SK-N-SH (cell line): ENCODE measurements at regions not wholly inside any gene's neighbourhood (a gene's known extent, or its start where the extent isn't known, plus 50 kb on each side); places are given as distances from the start of the nearest gene placed in this dataset.
"Not testable (repeated sequence)": the region's sequence is repeated elsewhere in the genome, so short reads cannot be mapped to it uniquely, and the experiment has no call there.

Source experiments
- CTCF ChIA-PET: fragments of 300-600, 350-600 bp; formaldehyde crosslinking; extraction: SDS; loops from one replicate; lab custom pipeline; 2021; lab: Yijun Ruan, JAX
- POLR2A ChIA-PET: fragments of 350-600 bp; sonication (Branson Sonifier 250); formaldehyde crosslinking; extraction: SDS; loops from one replicate; lab custom pipeline; 2020; ENCODE audit warnings: antibody characterized with exemption, inconsistent platforms; lab: Yijun Ruan, JAX
- DNase-seq: peaks from one replicate; pipeline ENCODE4 v3.0.0; 2012
- H2AFZ ChIP-seq: fragments of 200-600 bp; sonication (generic); 2 replicates; pipeline ENCODE4 v1.8.1; 2016; ENCODE audit warnings: antibody characterized with exemption, mild to moderate bottlenecking, low read depth
- H3F3A ChIP-seq: fragments of 200-600 bp; sonication (generic); replicated peaks from 2 replicates; pipeline ENCODE3; 2016; ENCODE audit warnings: antibody characterized with exemption, mild to moderate bottlenecking; ENCODE audit not compliant: insufficient read depth
- H3K27ac ChIP-seq, 2 experiments: fragments of 200-500 bp in 1 of 2; fragments of 200-600 bp in 1 of 2; sonication (Bioruptor generic) in 1 of 2; sonication (generic), shearing (Covaris generic) in 1 of 2; 2 replicates each; pipeline versions ENCODE4 v1.5.1 to v1.6.1; 2014 to 2016; ENCODE audit warnings: low read depth in 2 of 2, inconsistent platforms in 1 of 2, low read length in 1 of 2, mild to moderate bottlenecking in 1 of 2, mixed read lengths in 1 of 2
- H3K27me3 ChIP-seq: fragments of 200-600 bp; sonication (generic), shearing (Covaris generic); 2 replicates; pipeline ENCODE4 v1.6.1; 2016; ENCODE audit warnings: mixed run types; ENCODE audit not compliant: insufficient read depth
- H3K36me3 ChIP-seq, 2 experiments: fragments of 200-500 bp in 1 of 2; fragments of 200-600 bp in 1 of 2; sonication (Bioruptor generic) in 1 of 2; sonication (generic) in 1 of 2; replicated peaks in 1 of 2; 2 replicates each; pipeline versions ENCODE3 to v1.5.1; 2014 to 2016; ENCODE audit warnings: low read length in 1 of 2, mild to moderate bottlenecking in 1 of 2; ENCODE audit not compliant: insufficient read depth in 2 of 2, control insufficient read depth in 1 of 2
- H3K4me1 ChIP-seq, 2 experiments: fragments of 200-500 bp in 1 of 2; fragments of 200-600 bp in 1 of 2; sonication (Bioruptor generic) in 1 of 2; sonication (generic), shearing (Covaris generic) in 1 of 2; 2 replicates each; pipeline versions ENCODE4 v1.5.1 to v1.6.1; 2014 to 2016; ENCODE audit warnings: low read depth in 1 of 2, low read length in 1 of 2, mixed run types in 1 of 2; ENCODE audit not compliant: insufficient read depth in 2 of 2, control insufficient read depth in 1 of 2
- H3K4me2 ChIP-seq: fragments of 200-600 bp; sonication (generic), shearing (Covaris generic); 2 replicates; pipeline ENCODE4 v1.6.1; 2017; ENCODE audit warnings: mixed run types
- H3K4me3 ChIP-seq, 2 experiments: fragments of 200-500 bp in 1 of 2; fragments of 200-600 bp in 1 of 2; sonication (Bioruptor generic) in 1 of 2; sonication (generic), shearing (Covaris generic) in 1 of 2; 2 replicates each; pipeline versions ENCODE4 v1.5.1 to v1.8.1; 2014 to 2016; ENCODE audit warnings: low read depth in 2 of 2, inconsistent platforms in 1 of 2, low read length in 1 of 2, mild to moderate bottlenecking in 1 of 2, mixed read lengths in 1 of 2, moderate library complexity in 1 of 2
- H3K79me2 ChIP-seq: fragments of 200-600 bp; sonication (generic); 2 replicates; pipeline ENCODE4 v1.8.1; 2017; ENCODE audit warnings: mild to moderate bottlenecking; ENCODE audit not compliant: insufficient read depth
- H3K9ac ChIP-seq: fragments of 200-600 bp; sonication (generic); 2 replicates; pipeline ENCODE4 v1.6.1; 2017; ENCODE audit warnings: mixed run types
- H3K9me2 ChIP-seq: fragments of 200-600 bp; sonication (generic); 2 replicates; pipeline ENCODE4 v1.6.1; 2017; ENCODE audit warnings: mixed run types
- H3K9me3 ChIP-seq: fragments of 200-600 bp; sonication (generic); 2 replicates; pipeline ENCODE4 v1.6.1; 2017; ENCODE audit warnings: mixed run types, mild to moderate bottlenecking, moderate library complexity
- H4K20me1 ChIP-seq: fragments of 200-600 bp; sonication (generic); 2 replicates; pipeline ENCODE4 v1.6.1; 2017; ENCODE audit warnings: mild to moderate bottlenecking, mixed run types; ENCODE audit not compliant: insufficient read depth
- FOXM1 ChIP-seq: IDR thresholded peaks from 2 replicates; pipeline ENCODE4 v1.4.0; 2012; ENCODE audit warnings: low read depth, mild to moderate bottlenecking
- GABPA ChIP-seq: IDR thresholded peaks from 2 replicates; pipeline ENCODE4 v1.4.0; 2012; ENCODE audit warnings: low read depth, mild to moderate bottlenecking
- IRF3 ChIP-seq: fragments of 150-350 bp; IDR thresholded peaks from 2 replicates; pipeline ENCODE4 v1.6.1; 2016; ENCODE audit warnings: mild to moderate bottlenecking, low read depth, low read length
- PBX3 ChIP-seq: IDR thresholded peaks from 2 replicates; pipeline ENCODE4; 2012
- REST ChIP-seq: IDR thresholded peaks from 2 replicates; pipeline ENCODE4 v1.6.1; 2012; ENCODE audit warnings: mild to moderate bottlenecking, low read depth, low read length, moderate library complexity
- RXRA ChIP-seq: IDR thresholded peaks from 2 replicates; pipeline ENCODE4 v1.4.0; 2012; ENCODE audit warnings: low read depth, mild to moderate bottlenecking, borderline replicate concordance
- TEAD4 ChIP-seq: IDR thresholded peaks from 2 replicates; pipeline ENCODE4 v1.4.0; 2012; ENCODE audit warnings: mild to moderate bottlenecking, borderline replicate concordance; ENCODE audit not compliant: insufficient read depth
- WGBS: methylation state at CpG from one replicate; pipeline ENCODE4 v1.1.6; 2017; ENCODE audit warnings: low lambda C conversion rate; 5-methylcytosine and 5-hydroxymethylcytosine counted together

GRCh38 chr6:155866676-155867390, 411.2 kb upstream of the NOX3 start:
- H3K79me2 ChIP-seq, H3K9me2 ChIP-seq, H3K36me3 ChIP-seq, H4K20me1 ChIP-seq, POLR2A ChIA-PET, H3F3A ChIP-seq, H3K4me1 ChIP-seq, H3K27ac ChIP-seq, H3K27me3 ChIP-seq, CTCF ChIA-PET, H2AFZ ChIP-seq, H3K4me3 ChIP-seq, H3K9me3 ChIP-seq, H3K4me2 ChIP-seq, H3K9ac ChIP-seq, DNase-seq: not testable (repeated sequence)
- WGBS, result 93% methylated on average over 12 of the region's 46 CpGs

GRCh38 chr6:155861821-155862220, 406.2 kb upstream of the NOX3 start:
- H3K9me3 ChIP-seq, result no peaks in the 10 kb centered on the region
- POLR2A ChIA-PET, result no interaction called here
- WGBS, result 84% methylated on average over 2 of the region's 2 CpGs
- no peaks in the 10 kb centered on the region for H3K9me2 ChIP-seq
- TF ChIP-seq PBX3 (no peak), IRF3 (no peak), GABPA (no peak), RXRA (no peak), FOXM1 (no peak), TEAD4 (no peak), REST (no peak)
- no peak overlapping the region for H3K9ac ChIP-seq
- no peaks in the 10 kb centered on the region for H3K36me3 ChIP-seq
- H4K20me1 ChIP-seq, result no peaks in the 10 kb centered on the region
- H3K4me1 ChIP-seq, result no peaks in the 10 kb centered on the region
- H3K4me2 ChIP-seq, result no peak overlapping the region
- no peak overlapping the region for H3K4me3 ChIP-seq
- H3K79me2 ChIP-seq, result no peaks in the 10 kb centered on the region
- H3K27me3 ChIP-seq, result no peaks in the 10 kb centered on the region
- no peak for DNase-seq
- H2AFZ ChIP-seq, result no peak overlapping the region
- no peak overlapping the region for H3K27ac ChIP-seq
- CTCF ChIA-PET, result no interaction called here
- peaks cover 4% of the 10 kb centered on the region for H3F3A ChIP-seq

GRCh38 chr6:155858906-155859305, 403.3 kb upstream of the NOX3 start:
- H3K27ac ChIP-seq, H3K79me2 ChIP-seq, DNase-seq, H3K36me3 ChIP-seq, H4K20me1 ChIP-seq, H3K4me1 ChIP-seq, H3K4me3 ChIP-seq, POLR2A ChIA-PET, H3K4me2 ChIP-seq, CTCF ChIA-PET, H2AFZ ChIP-seq, H3K27me3 ChIP-seq, H3K9ac ChIP-seq, H3K9me2 ChIP-seq, H3K9me3 ChIP-seq, H3F3A ChIP-seq: not testable (repeated sequence)
- 73% methylated on average over 2 of the region's 4 CpGs for WGBS
